T47D (cell line): ENCODE measurements at regions not wholly inside any gene's neighbourhood (a gene's known extent, or its start where the extent isn't known, plus 50 kb on each side); places are given as distances from the start of the nearest gene placed in this dataset.
A peak's percentile ranks its signal among the peaks of the same experiment; 100 is the strongest.

ENCODE experiments used
- DNase-seq, 2 experiments: peaks; one replicate each; pipeline versions ENCODE4 v3.0.0 to v3.0.0-alpha.2; 2011 to 2012; ENCODE audit warnings: low read depth in 1 of 2, low spot score in 1 of 2
- JUND ChIP-seq: IDR thresholded peaks from 2 replicates; pipeline ENCODE4 v1.6.1; 2012; ENCODE audit warnings: low read depth
- in situ Hi-C: cut with HindIII; loops from 2 replicates; pipeline ENCODE4 v1.10.0; 2016; ENCODE audit warnings: low sequenced_read_pairs, low pct_unique_long_range_greater_than_20kb

GRCh38 chr1:106536741-106537140 is 519.7 kb upstream of the PRMT6 start:
- TF ChIP-seq JUND: no peak
- in situ Hi-C loops: no loop called here
- DNase-seq: no peak

DNA sequence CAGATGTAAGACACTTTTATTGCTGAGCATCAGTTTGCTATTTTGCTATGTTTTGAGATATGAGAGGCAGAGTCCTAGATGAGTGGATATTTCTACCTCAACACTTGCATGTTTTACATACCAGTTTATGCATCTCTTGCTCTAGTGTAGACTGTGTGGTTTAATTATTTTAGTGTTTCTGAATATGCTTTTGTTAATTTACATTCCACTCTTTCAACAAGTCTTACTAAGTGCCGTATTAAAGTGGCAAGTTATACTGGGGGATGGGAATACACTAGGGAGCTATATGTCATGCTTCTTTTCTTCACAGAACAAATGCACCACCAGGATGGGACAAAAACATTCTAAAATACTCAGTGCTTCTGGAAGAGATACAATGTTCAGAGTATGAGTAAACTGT is 507.7 kb upstream of the PRMT6 start:
- in situ Hi-C loops: no loop called here
- DNase-seq: no peak
- TF ChIP-seq JUND: no peak

DNA sequence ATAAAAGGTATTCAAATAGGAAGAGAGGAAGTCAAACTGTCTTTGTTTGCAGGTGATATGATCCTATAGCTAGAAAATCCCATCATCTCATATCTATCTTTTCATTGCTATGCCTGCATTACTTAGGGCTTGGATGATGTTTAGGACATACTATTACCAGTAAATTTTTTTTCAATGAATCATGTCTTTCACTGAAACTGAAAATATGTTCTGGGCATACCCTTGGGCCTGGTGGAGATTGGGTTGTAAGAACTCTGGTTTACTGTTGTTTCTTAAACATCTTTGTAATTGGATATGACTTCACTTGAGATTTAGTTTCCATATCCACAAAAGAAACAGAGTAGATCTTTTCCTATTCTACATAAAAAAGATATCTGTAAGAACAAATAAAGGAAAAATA is 502.2 kb upstream of the PRMT6 start:
- TF ChIP-seq JUND: no peak
- in situ Hi-C loops: no loop called here
- no peak for DNase-seq

DNA sequence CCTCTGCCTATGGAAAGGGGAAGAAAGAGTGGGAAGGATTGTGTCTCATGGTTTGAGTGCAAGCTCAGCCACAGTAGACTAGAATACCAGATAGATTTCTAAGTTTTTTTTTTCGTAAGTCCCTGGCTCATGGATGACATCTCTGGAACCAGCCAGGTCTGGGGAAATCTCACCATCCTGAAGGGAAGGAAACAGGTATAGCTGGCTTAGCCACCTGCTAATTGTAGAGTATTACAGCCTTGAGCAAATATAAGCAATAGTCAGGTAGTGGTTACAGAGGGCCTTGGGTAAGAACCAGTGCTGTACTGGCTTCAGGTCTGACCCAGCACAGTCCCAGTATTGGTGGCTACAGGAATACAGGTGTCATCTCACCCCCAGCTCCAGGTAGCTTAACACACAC is 500.9 kb upstream of the PRMT6 start:
- peak in 1 of 2 experiments; percentile 81 for DNase-seq
- in situ Hi-C loops: no loop called here
- TF ChIP-seq JUND: no peak

DNA sequence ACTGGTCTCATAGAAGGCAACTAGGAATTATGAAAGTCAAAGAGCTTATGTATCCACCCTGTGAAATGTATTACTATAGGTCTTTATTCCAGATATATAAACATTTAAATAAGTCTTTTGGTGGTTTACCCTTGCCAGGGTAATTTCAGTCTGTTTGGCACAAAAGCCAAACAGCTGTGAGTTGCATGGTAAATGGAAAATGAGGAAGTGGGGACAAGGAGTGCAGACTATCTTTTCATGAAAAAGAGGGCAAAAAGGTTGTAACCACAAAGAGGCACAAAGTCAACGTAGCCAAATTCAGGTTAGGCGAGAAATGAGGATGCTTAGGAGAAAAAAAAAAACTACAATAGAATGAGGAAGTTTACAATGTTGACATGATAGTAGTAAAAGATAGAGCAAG is 492.3 kb upstream of the PRMT6 start:
- in situ Hi-C loops: no loop called here
- DNase-seq: no peak
- no peak for TF ChIP-seq JUND

DNA sequence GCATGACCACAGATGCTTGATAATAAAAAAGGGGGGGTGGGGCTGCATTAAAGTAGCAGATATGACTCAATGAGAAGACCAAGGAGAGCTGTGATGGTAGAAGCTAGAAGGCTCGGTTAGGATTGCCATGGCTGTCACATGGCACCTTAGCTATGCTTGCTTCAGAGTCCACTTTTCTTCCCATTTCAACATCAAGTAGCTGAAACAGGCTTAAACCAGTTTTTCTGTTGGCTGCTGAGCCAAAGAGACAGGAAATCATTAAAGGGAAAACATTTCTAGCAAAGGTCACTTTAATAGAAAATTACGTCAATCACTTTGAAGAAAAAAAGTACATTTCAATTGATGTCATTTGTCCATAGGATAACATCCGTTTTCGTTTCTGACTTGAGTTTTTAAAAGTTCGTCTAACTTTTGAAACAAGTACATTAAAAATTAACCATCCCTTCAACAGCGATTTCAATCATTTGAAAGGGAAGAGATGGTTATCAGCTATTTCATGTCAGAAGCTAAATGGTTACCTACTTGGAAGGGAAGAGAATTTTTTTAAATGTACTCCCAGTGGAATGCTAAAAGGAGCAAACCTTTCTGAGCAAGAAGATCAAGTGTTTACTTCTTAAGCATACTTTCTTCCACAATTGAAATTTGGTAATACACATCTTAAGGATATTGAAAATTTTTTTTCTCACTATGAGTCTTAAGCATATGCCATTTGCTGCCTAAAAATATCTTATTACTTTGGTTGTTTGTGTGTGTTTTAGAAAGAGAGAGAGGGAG is 488.1 kb upstream of the PRMT6 start:
- in situ Hi-C loops: no loop called here

DNA sequence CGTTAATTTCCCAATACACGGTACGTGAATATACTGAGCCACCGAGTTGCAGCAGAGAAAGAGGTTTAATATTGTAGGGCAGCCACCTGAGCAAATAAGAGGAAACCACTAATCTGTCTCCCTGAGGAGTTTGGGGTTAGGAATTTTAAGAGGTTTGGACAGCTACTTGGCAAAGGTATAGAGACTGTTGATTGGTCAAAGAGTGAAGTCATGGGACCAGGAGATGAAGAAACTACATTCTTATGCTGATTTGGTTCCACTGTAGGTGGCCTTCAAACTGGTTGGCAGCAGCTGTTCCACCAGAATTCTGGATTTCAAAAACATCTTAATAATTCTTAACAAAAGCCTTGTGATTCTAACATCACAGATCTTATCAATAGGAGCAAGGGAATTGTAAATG is 485.4 kb upstream of the PRMT6 start:
- TF ChIP-seq JUND: no peak

More for the DNA sequence above, 488.1 kb upstream of the PRMT6 start:
- no peak for DNase-seq
- no peak for TF ChIP-seq JUND

GRCh38 chr1:106584107-106584506 is 472.4 kb upstream of the PRMT6 start:
- in situ Hi-C loops: no loop called here
- DNase-seq: no peak
- TF ChIP-seq JUND: no peak

More for the DNA sequence above, 485.4 kb upstream of the PRMT6 start:
- in situ Hi-C loops: no loop called here
- DNase-seq: peak in 1 of 2 experiments; percentile 83

DNA sequence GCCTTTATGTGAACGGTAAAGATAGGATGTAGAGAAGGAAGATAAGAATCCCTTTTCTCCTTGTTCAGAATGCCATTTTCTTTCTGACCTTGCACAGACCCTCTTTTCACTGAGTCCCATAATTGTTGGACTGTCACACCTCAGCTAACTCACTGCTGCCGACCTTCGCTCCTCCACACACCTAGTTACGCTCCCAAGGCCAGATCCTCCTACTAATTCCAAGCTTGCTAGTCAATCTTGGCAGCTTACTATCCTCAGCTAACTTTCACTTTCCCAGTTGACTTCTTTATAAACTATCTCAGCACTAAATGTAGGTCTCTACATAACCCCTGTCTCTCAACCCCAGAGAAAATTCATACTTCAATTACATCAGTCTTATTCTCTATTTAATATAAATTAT is 471.8 kb upstream of the PRMT6 start:
- in situ Hi-C loops: no loop called here
- DNase-seq: no peak
- no peak for TF ChIP-seq JUND

DNA sequence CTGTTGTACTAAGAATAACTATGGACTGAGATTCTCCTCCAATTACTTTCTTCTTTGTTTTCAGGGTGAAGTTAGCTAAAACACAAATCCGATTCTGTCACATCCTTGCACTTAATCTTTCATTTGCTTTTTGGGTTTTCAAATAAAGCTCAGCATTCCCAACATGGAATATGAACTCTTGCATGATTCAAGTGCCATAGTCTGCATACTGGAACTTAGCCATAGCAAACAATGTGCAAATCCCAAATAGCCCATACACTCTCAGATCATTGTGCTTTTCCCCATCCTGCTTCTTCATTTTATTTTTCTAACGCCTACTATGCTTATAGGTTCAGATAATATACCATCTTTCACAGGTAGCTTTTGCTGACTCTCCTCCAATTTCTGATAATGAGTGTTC is 455.8 kb upstream of the PRMT6 start:
- in situ Hi-C loops: no loop called here
- DNase-seq: peak in 1 of 2 experiments; percentile 10
- no peak for TF ChIP-seq JUND

- in situ Hi-C loops: no loop called here
- DNase-seq: no peak
- TF ChIP-seq JUND: no peak
These were observed 452.9 kb upstream of the PRMT6 start for GRCh38 chr1:106603616-106604015.

DNA sequence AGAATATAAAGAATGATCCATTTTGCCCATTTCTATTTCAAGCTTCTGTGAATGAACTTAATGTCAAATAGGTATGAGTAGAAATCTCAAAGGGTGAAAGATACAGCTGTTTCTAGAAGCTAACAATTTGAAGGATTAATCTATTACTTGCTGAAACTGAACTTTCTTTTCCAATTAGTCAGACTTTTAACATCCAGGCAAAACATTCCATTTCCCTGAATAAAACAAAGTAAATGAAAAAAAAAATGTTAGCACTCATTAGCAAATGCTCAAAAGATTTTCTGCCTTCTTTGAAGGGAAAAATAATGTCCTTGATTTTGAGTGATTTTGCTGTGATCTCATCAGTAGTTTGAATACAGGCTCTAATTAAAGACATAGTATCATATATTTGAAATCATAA is 447.6 kb upstream of the PRMT6 start:
- in situ Hi-C loops: no loop called here
- no peak for TF ChIP-seq JUND
- no peak for DNase-seq

- DNase-seq: no peak
- no peak for TF ChIP-seq JUND
- in situ Hi-C loops: no loop called here
These were observed 443.4 kb upstream of the PRMT6 start for GRCh38 chr1:106613068-106613467.

- DNase-seq: peak in 1 of 2 experiments; percentile 2
- TF ChIP-seq JUND: no peak
- in situ Hi-C loops: no loop called here
These were observed 442.6 kb upstream of the PRMT6 start for GRCh38 chr1:106613861-106614260.

GRCh38 chr1:106615473-106615872 is 441.0 kb upstream of the PRMT6 start:
- no peak for DNase-seq
- in situ Hi-C loops: no loop called here
- no peak for TF ChIP-seq JUND
